Thyroid gland (tissue), 4 donors: ENCODE measurements at regions not wholly inside any gene's neighbourhood (a gene's known extent, or its start where the extent isn't known, plus 50 kb on each side); places are given as distances from the start of the nearest gene placed in this dataset. TPM values are rescaled to one million over a fixed set of nuclear protein-coding genes. Genes with fewer than 3 reads are reported as not detected.

Experiments used
- DNase-seq, 2 donors: peaks; one replicate each; pipeline ENCODE4 v3.0.0-alpha.2; 2019
- H3K27ac ChIP-seq, 3 donors: fragments of 200-600 bp; sonication (generic); 1 replicate in 2 of 3; 2 replicates in 1 of 3; pipeline ENCODE4 v1.5.1; 2016 to 2019; ENCODE audit warnings: mild to moderate bottlenecking in 1 of 3, moderate library complexity in 1 of 3
- H3K27me3 ChIP-seq: fragments of 200-600 bp; sonication (generic); one replicate; pipeline ENCODE4 v1.5.1; 2019
- H3K36me3 ChIP-seq, 2 donors: fragments of 200-600 bp; sonication (generic); one replicate each; pipeline ENCODE4 v1.5.1; 2016 to 2019
- H3K4me1 ChIP-seq, 2 donors: fragments of 200-600 bp; sonication (generic); one replicate each; pipeline ENCODE4 v1.5.1; 2017 to 2019
- H3K4me3 ChIP-seq, 3 donors: fragments of 200-600 bp; sonication (generic); replicated peaks in 1 of 3; 1 replicate in 2 of 3; 2 replicates in 1 of 3; pipeline ENCODE4 v1.5.1; 2016; ENCODE audit warnings: mild to moderate bottlenecking in 1 of 3
- H3K9me3 ChIP-seq: fragments of 200-600 bp; sonication (generic); one replicate; pipeline ENCODE4 v1.5.1; 2017
- POLR2A ChIP-seq, 2 donors: fragments of 450-650 bp; IDR thresholded peaks; one replicate each; pipeline ENCODE4 v1.6.1; 2017; ENCODE audit warnings: antibody characterized with exemption in 2 of 2, mild to moderate bottlenecking in 2 of 2, moderate library complexity in 1 of 2
- WGBS, 2 donors: methylation state at CpG; one replicate each; pipeline ENCODE4 v1.1.5; 2017; 5-methylcytosine and 5-hydroxymethylcytosine counted together
- intact Hi-C: fragments of 100-400 bp; cut with DNase I; formaldehyde crosslinking; loops from one replicate; pipeline ENCODE4 v1.15.1; 2023
- small RNA-seq: library from RNA; depleted of rRNA; stranded (forward); fragments of <200 nt; gene quantifications from one replicate; pipeline ENCODE3, GENCODE V24; 2016
- TF ChIP-seq, protein P1 (sequence below), 6 experiments: fragments of 200-600 bp in 3 of 6; fragments of 450-650 bp in 3 of 6; sonication (generic) in 3 of 6; IDR thresholded peaks; one replicate each; pipeline ENCODE4 v1.5.1; 2016 to 2019; ENCODE audit warnings: antibody characterized with exemption in 6 of 6, mild to moderate bottlenecking in 2 of 6, inconsistent platforms in 1 of 6, moderate library complexity in 1 of 6

DNA sequence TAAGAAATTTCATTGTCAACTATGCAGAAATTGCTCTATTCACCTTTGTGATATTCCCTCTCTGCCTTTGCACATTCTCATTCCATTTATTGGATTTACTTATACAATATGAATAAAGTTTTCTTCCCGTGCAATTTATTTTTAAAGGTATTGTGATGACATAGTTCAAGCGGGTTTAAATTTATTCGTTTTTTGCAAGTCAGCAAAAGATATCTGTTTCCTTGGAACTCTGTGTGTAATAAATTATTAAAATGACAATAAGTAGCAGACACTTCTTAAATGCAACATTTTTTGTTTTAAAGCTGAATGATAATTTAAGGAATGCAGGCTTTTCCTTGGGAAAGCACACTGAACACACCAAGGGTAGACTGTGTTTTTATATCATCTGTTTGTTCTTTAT, 143.1 kb downstream of the SLC41A2 start:
- Histone ChIP-seq H3K27me3 (no peaks in the 10 kb centered on the region), H3K4me3 (no peak overlapping the region), H3K4me1 (no peaks in the 10 kb centered on the region), H3K36me3 (no peaks in the 10 kb centered on the region), H3K27ac (no peak overlapping the region), H3K9me3 (no peaks in the 10 kb centered on the region)
- WGBS, 2 donors: 74 to 77% methylated on average over 3 of the region's 3 CpGs
- intact Hi-C loops: no loop called here
- TF ChIP-seq, protein P1, sequence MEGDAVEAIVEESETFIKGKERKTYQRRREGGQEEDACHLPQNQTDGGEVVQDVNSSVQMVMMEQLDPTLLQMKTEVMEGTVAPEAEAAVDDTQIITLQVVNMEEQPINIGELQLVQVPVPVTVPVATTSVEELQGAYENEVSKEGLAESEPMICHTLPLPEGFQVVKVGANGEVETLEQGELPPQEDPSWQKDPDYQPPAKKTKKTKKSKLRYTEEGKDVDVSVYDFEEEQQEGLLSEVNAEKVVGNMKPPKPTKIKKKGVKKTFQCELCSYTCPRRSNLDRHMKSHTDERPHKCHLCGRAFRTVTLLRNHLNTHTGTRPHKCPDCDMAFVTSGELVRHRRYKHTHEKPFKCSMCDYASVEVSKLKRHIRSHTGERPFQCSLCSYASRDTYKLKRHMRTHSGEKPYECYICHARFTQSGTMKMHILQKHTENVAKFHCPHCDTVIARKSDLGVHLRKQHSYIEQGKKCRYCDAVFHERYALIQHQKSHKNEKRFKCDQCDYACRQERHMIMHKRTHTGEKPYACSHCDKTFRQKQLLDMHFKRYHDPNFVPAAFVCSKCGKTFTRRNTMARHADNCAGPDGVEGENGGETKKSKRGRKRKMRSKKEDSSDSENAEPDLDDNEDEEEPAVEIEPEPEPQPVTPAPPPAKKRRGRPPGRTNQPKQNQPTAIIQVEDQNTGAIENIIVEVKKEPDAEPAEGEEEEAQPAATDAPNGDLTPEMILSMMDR (IDR thresholded peaks at IDR 0.05): no peak
- no peak for TF ChIP-seq POLR2A (IDR thresholded peaks at IDR 0.05)
- no peak for DNase-seq

Small RNAs in the stretch of these regions (small RNA-seq; reads per million reads assigned to genes)
- not detected for gene RF00019
